Activated CD4-positive, alpha-beta T cell treated with anti-CD3 and anti-CD28 coated beads, Interleukin-2, amount 50 U/mL, for 1 hour (primary cell): ENCODE measurements at regions not wholly inside any gene's neighbourhood (a gene's known extent, or its start where the extent isn't known, plus 50 kb on each side); places are given as distances from the start of the nearest gene placed in this dataset.

Source experiments
- DNase-seq: peaks from one replicate; pipeline ENCODE4 v3.0.0-alpha.2; 2020

- DNase-seq, result no peak
These were observed 54.5 kb upstream of the ANKFN1 start for GRCh38 chr17:56098746-56099145.

- DNase-seq, result no peak
These were observed 53.6 kb upstream of the ANKFN1 start for GRCh38 chr17:56099649-56100048.
